ENCODE measurements at regions not wholly inside any gene's neighbourhood (a gene's known extent, or its start where the extent isn't known, plus 50 kb on each side); places are given as distances from the start of the nearest gene placed in this dataset.

- TF ChIP-seq, protein P1, sequence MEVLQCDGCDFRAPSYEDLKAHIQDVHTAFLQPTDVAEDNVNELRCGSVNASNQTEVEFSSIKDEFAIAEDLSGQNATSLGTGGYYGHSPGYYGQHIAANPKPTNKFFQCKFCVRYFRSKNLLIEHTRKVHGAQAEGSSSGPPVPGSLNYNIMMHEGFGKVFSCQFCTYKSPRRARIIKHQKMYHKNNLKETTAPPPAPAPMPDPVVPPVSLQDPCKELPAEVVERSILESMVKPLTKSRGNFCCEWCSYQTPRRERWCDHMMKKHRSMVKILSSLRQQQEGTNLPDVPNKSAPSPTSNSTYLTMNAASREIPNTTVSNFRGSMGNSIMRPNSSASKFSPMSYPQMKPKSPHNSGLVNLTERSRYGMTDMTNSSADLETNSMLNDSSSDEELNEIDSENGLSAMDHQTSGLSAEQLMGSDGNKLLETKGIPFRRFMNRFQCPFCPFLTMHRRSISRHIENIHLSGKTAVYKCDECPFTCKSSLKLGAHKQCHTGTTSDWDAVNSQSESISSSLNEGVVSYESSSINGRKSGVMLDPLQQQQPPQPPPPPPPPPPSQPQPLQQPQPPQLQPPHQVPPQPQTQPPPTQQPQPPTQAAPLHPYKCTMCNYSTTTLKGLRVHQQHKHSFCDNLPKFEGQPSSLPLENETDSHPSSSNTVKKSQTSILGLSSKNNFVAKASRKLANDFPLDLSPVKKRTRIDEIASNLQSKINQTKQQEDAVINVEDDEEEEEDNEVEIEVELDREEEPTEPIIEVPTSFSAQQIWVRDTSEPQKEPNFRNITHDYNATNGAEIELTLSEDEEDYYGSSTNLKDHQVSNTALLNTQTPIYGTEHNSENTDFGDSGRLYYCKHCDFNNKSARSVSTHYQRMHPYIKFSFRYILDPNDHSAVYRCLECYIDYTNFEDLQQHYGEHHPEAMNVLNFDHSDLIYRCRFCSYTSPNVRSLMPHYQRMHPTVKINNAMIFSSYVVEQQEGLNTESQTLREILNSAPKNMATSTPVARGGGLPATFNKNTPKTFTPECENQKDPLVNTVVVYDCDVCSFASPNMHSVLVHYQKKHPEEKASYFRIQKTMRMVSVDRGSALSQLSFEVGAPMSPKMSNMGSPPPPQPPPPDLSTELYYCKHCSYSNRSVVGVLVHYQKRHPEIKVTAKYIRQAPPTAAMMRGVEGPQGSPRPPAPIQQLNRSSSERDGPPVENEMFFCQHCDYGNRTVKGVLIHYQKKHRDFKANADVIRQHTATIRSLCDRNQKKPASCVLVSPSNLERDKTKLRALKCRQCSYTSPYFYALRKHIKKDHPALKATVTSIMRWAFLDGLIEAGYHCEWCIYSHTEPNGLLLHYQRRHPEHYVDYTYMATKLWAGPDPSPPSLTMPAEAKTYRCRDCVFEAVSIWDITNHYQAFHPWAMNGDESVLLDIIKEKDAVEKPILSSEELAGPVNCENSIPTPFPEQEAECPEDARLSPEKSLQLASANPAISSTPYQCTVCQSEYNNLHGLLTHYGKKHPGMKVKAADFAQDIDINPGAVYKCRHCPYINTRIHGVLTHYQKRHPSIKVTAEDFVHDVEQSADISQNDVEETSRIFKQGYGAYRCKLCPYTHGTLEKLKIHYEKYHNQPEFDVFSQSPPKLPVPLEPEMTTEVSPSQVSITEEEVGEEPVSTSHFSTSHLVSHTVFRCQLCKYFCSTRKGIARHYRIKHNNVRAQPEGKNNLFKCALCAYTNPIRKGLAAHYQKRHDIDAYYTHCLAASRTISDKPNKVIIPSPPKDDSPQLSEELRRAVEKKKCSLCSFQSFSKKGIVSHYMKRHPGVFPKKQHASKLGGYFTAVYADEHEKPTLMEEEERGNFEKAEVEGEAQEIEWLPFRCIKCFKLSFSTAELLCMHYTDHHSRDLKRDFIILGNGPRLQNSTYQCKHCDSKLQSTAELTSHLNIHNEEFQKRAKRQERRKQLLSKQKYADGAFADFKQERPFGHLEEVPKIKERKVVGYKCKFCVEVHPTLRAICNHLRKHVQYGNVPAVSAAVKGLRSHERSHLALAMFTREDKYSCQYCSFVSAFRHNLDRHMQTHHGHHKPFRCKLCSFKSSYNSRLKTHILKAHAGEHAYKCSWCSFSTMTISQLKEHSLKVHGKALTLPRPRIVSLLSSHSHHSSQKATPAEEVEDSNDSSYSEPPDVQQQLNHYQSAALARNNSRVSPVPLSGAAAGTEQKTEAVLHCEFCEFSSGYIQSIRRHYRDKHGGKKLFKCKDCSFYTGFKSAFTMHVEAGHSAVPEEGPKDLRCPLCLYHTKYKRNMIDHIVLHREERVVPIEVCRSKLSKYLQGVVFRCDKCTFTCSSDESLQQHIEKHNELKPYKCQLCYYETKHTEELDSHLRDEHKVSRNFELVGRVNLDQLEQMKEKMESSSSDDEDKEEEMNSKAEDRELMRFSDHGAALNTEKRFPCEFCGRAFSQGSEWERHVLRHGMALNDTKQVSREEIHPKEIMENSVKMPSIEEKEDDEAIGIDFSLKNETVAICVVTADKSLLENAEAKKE (CRISPR knock-in tag; IDR thresholded peaks at IDR 0.05), result no peak
- TF ChIP-seq STAT1 (IDR thresholded peaks at IDR 0.05; ENCODE audit: unreplicated experiment), result no peak
These were observed 442.3 kb downstream of the LRRIQ3 start (continued) for GRCh38 chr1:73755649-73756048.

DNA sequence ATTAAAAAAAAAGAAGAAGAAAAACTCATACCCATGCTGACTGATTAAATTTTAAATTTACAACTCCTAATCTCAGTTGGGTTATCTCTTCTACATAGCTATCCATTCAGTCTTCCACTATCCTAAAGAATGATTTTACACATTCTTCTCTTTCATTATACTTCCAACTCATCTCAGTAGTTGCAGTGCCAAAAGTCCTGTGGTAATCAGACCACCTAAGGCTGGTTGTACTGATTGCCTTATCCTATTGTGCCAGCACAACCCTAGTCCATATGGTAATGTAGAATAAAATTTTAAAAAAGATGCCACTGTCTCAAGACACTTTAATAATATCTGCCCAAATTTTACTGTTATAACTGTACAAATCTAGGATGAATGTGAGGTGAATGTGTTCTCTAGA is 448.0 kb downstream of the LRRIQ3 start:
- Histone ChIP-seq H3K4me3 (no peak overlapping the region), H2AFZ (no peak overlapping the region), H3F3A (replicated peaks; ENCODE audit: low read depth) (no peaks in the 10 kb centered on the region), H4K20me1 (replicated peaks; ENCODE audit: insufficient read depth) (no peaks in the 10 kb centered on the region), H3K36me3 (ENCODE audit: insufficient read depth) (no peaks in the 10 kb centered on the region), H3K27me3 (ENCODE audit: insufficient read depth) (no peaks in the 10 kb centered on the region), H3K4me2 (no peak overlapping the region), H3K9me2 (ENCODE audit: insufficient read depth) (no peaks in the 10 kb centered on the region), H3K4me1 (ENCODE audit: insufficient read depth) (no peaks in the 10 kb centered on the region), H3K27ac (ENCODE audit: low read depth) (no peak overlapping the region), H3K79me2 (replicated peaks; ENCODE audit: insufficient read depth) (no peaks in the 10 kb centered on the region)
- Mint-ChIP-seq H3K4me1 (no peaks in the 10 kb centered on the region), H3K27me3 (ENCODE audit: insufficient read depth, low read depth, poor library complexity) (peaks cover 1% of the 10 kb centered on the region), H3K4me3 (no peak overlapping the region), H3K27ac (no peak overlapping the region), H3K36me3 (ENCODE audit: low read depth) (no peaks in the 10 kb centered on the region), H3K9me3 (peaks cover 7% of the 10 kb centered on the region; the same call in 1 of the 3 replicates)
- ATAC-seq (no peak), DNase-seq (ENCODE audit: low spot score) (no peak)
- TF ChIP-seq EZH2 (IDR thresholded peaks at IDR 0.05; ENCODE audit: low read depth, unreplicated experiment) (no peak), POLR2AphosphoS5 (IDR thresholded peaks at IDR 0.05; ENCODE audit: low read depth) (no peak), EZH2phosphoT487 (IDR thresholded peaks at IDR 0.05; ENCODE audit: unreplicated experiment) (no peak), NANOG (IDR thresholded peaks at IDR 0.05; ENCODE audit: borderline replicate concordance) (no peak), ZNF331 (CRISPR knock-in tag; IDR thresholded peaks at IDR 0.05; ENCODE audit: low read depth) (no peak), JUNB (IDR thresholded peaks at IDR 0.05; ENCODE audit: unreplicated experiment) (no peak), ETS1 (IDR thresholded peaks at IDR 0.05) (no peak), CREB1 (CRISPR knock-in tag; IDR thresholded peaks at IDR 0.05; ENCODE audit: low read depth) (no peak)
- TF ChIP-seq, protein P2, sequence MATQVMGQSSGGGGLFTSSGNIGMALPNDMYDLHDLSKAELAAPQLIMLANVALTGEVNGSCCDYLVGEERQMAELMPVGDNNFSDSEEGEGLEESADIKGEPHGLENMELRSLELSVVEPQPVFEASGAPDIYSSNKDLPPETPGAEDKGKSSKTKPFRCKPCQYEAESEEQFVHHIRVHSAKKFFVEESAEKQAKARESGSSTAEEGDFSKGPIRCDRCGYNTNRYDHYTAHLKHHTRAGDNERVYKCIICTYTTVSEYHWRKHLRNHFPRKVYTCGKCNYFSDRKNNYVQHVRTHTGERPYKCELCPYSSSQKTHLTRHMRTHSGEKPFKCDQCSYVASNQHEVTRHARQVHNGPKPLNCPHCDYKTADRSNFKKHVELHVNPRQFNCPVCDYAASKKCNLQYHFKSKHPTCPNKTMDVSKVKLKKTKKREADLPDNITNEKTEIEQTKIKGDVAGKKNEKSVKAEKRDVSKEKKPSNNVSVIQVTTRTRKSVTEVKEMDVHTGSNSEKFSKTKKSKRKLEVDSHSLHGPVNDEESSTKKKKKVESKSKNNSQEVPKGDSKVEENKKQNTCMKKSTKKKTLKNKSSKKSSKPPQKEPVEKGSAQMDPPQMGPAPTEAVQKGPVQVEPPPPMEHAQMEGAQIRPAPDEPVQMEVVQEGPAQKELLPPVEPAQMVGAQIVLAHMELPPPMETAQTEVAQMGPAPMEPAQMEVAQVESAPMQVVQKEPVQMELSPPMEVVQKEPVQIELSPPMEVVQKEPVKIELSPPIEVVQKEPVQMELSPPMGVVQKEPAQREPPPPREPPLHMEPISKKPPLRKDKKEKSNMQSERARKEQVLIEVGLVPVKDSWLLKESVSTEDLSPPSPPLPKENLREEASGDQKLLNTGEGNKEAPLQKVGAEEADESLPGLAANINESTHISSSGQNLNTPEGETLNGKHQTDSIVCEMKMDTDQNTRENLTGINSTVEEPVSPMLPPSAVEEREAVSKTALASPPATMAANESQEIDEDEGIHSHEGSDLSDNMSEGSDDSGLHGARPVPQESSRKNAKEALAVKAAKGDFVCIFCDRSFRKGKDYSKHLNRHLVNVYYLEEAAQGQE (IDR thresholded peaks at IDR 0.05; ENCODE audit: unreplicated experiment), result no peak

Data from GM23338 (cell line).